ENCODE measurements at regions not wholly inside any gene's neighbourhood (a gene's known extent, or its start where the extent isn't known, plus 50 kb on each side); places are given as distances from the start of the nearest gene placed in this dataset.
"Not testable (repeated sequence)": the region's sequence is repeated elsewhere in the genome, so short reads cannot be mapped to it uniquely, and the experiment has no call there.

- in situ Hi-C loops (cut with MboI; ENCODE audit: low sequenced_read_pairs): no loop called here
Measured at GRCh38 chr14:58979325-58979724, 209.1 kb upstream of the DAAM1 start.

GRCh38 chr14:58981840-58982239 is 206.6 kb upstream of the DAAM1 start:
- in situ Hi-C loops (cut with MboI; ENCODE audit: low sequenced_read_pairs): no loop called here

GRCh38 chr14:58985786-58986185 is 202.7 kb upstream of the DAAM1 start:
- in situ Hi-C loops (cut with MboI; ENCODE audit: low sequenced_read_pairs): no loop called here

GRCh38 chr14:58987591-58987990 is 200.9 kb upstream of the DAAM1 start:
- in situ Hi-C loops (cut with MboI; ENCODE audit: low sequenced_read_pairs): no loop called here

- in situ Hi-C loops (cut with MboI; ENCODE audit: low sequenced_read_pairs): no loop called here
Measured at GRCh38 chr14:58992935-58993334, 195.5 kb upstream of the DAAM1 start.

GRCh38 chr14:58994130-58994529 is 194.3 kb upstream of the DAAM1 start:
- in situ Hi-C loops (cut with MboI; ENCODE audit: low sequenced_read_pairs): no loop called here

- in situ Hi-C loops (cut with MboI; ENCODE audit: low sequenced_read_pairs): no loop called here
Measured at GRCh38 chr14:59004012-59004411, 184.5 kb upstream of the DAAM1 start.

- in situ Hi-C loops (cut with MboI; ENCODE audit: low sequenced_read_pairs): not testable (repeated sequence)
Measured at GRCh38 chr14:59006179-59006578, 182.3 kb upstream of the DAAM1 start.

- in situ Hi-C loops (cut with MboI; ENCODE audit: low sequenced_read_pairs): no loop called here
Measured at GRCh38 chr14:59009967-59010366, 178.5 kb upstream of the DAAM1 start.

- in situ Hi-C loops (cut with MboI; ENCODE audit: low sequenced_read_pairs): no loop called here
Measured at GRCh38 chr14:59013672-59014298, 174.7 kb upstream of the DAAM1 start.

GRCh38 chr14:59015482-59015881 is 173.0 kb upstream of the DAAM1 start:
- in situ Hi-C loops (cut with MboI; ENCODE audit: low sequenced_read_pairs): no loop called here

- in situ Hi-C loops (cut with MboI; ENCODE audit: low sequenced_read_pairs): no loop called here
Measured at GRCh38 chr14:59017285-59017965, 171.0 kb upstream of the DAAM1 start.

GRCh38 chr14:59018460-59018859 is 170.0 kb upstream of the DAAM1 start:
- in situ Hi-C loops (cut with MboI; ENCODE audit: low sequenced_read_pairs): no loop called here

- in situ Hi-C loops (cut with MboI; ENCODE audit: low sequenced_read_pairs): no loop called here
Measured at GRCh38 chr14:59018978-59019377, 169.5 kb upstream of the DAAM1 start.

GRCh38 chr14:59020382-59020781 is 168.1 kb upstream of the DAAM1 start:
- in situ Hi-C loops (cut with MboI; ENCODE audit: low sequenced_read_pairs): no loop called here

GRCh38 chr14:59022144-59022543 is 166.3 kb upstream of the DAAM1 start:
- in situ Hi-C loops (cut with MboI; ENCODE audit: low sequenced_read_pairs): no loop called here

GRCh38 chr14:59026081-59026480 is 162.4 kb upstream of the DAAM1 start:
- in situ Hi-C loops (cut with MboI; ENCODE audit: low sequenced_read_pairs): no loop called here

- in situ Hi-C loops (cut with MboI; ENCODE audit: low sequenced_read_pairs): not testable (repeated sequence)
Measured at GRCh38 chr14:59026640-59027039, 161.8 kb upstream of the DAAM1 start.

GRCh38 chr14:59028476-59029202 is 159.8 kb upstream of the DAAM1 start:
- in situ Hi-C loops (cut with MboI; ENCODE audit: low sequenced_read_pairs): no loop called here

- in situ Hi-C loops (cut with MboI; ENCODE audit: low sequenced_read_pairs): no loop called here
Measured at GRCh38 chr14:59032826-59033225, 155.6 kb upstream of the DAAM1 start.

GRCh38 chr14:59036134-59036533 is 152.3 kb upstream of the DAAM1 start:
- in situ Hi-C loops (cut with MboI; ENCODE audit: low sequenced_read_pairs): no loop called here

- in situ Hi-C loops (cut with MboI; ENCODE audit: low sequenced_read_pairs): no loop called here
Measured at GRCh38 chr14:59037086-59037485, 151.4 kb upstream of the DAAM1 start.
